Ascending aorta (tissue), 2 donors: ENCODE measurements at regions not wholly inside any gene's neighbourhood (a gene's known extent, or its start where the extent isn't known, plus 50 kb on each side); places are given as distances from the start of the nearest gene placed in this dataset.

Experiments used
- DNase-seq, 2 donors: peaks; one replicate each; pipeline ENCODE4 v3.0.0-alpha.2; 2019; ENCODE audit warnings: low spot score in 2 of 2
- H3K27ac ChIP-seq, 2 donors: fragments of 200-600 bp; sonication (generic); one replicate each; pipeline ENCODE4 v1.5.1; 2016 to 2017; ENCODE audit warnings: mild to moderate bottlenecking in 1 of 2
- H3K27me3 ChIP-seq: fragments of 200-600 bp; sonication (generic); one replicate; pipeline ENCODE4 v1.5.1; 2017
- H3K36me3 ChIP-seq, 2 donors: fragments of 200-600 bp; sonication (generic); one replicate each; pipeline ENCODE4 v1.5.1; 2016
- H3K4me1 ChIP-seq, 2 donors: fragments of 200-600 bp; sonication (generic); one replicate each; pipeline ENCODE4 v1.5.1; 2016 to 2017; ENCODE audit warnings: mild to moderate bottlenecking in 1 of 2
- H3K4me3 ChIP-seq, 2 donors: fragments of 200-600 bp; sonication (generic); one replicate each; pipeline ENCODE4 v1.5.1; 2016 to 2017; ENCODE audit warnings: mild to moderate bottlenecking in 1 of 2
- H3K9me3 ChIP-seq, 2 donors: fragments of 200-600 bp; sonication (generic); one replicate each; pipeline ENCODE4 v1.5.1; 2016
- CTCF ChIP-seq, 3 experiments: fragments of 200-600 bp in 2 of 3; fragments of 450-650 bp in 1 of 3; sonication (generic) in 2 of 3; IDR thresholded peaks; one replicate each; pipeline ENCODE4 v1.5.1; 2016 to 2019; ENCODE audit warnings: antibody characterized with exemption in 3 of 3, mild to moderate bottlenecking in 1 of 3, moderate library complexity in 1 of 3
- intact Hi-C: fragments of 100-400 bp; cut with DNase I; formaldehyde crosslinking; loops from one replicate; pipeline ENCODE4 v1.15.1; 2023

- DNase-seq: no peak
- no peak for TF ChIP-seq CTCF (IDR thresholded peaks at IDR 0.05)
- Histone ChIP-seq H3K4me1 (peaks cover 0 to 2% of the 10 kb centered on the region in 2 donors), H3K9me3 (no peaks in the 10 kb centered on the region), H3K36me3 (no peaks in the 10 kb centered on the region), H3K27me3 (no peaks in the 10 kb centered on the region), H3K27ac (no peak overlapping the region), H3K4me3 (no peak overlapping the region)
- intact Hi-C loops: no loop called here
These were observed 156.4 kb upstream of the MDFIC start for GRCh38 chr7:114765331-114766040.

GRCh38 chr7:114766041-114766356, 155.9 kb upstream of the MDFIC start:
- TF ChIP-seq CTCF (IDR thresholded peaks at IDR 0.05): no peak
- H3K9me3 ChIP-seq: no peaks in the 10 kb centered on the region
- H3K4me1 ChIP-seq: peaks cover 0 to 2% of the 10 kb centered on the region in 2 donors
- no peaks in the 10 kb centered on the region for H3K27me3 ChIP-seq
- intact Hi-C loops: no loop called here
- H3K4me3 ChIP-seq: no peak overlapping the region
- no peak overlapping the region for H3K27ac ChIP-seq
- no peak for DNase-seq
- no peaks in the 10 kb centered on the region for H3K36me3 ChIP-seq

- Histone ChIP-seq H3K4me1 (no peaks in the 10 kb centered on the region), H3K9me3 (no peaks in the 10 kb centered on the region), H3K27me3 (no peaks in the 10 kb centered on the region), H3K4me3 (no peak overlapping the region), H3K27ac (no peak overlapping the region), H3K36me3 (no peaks in the 10 kb centered on the region)
- TF ChIP-seq CTCF (IDR thresholded peaks at IDR 0.05): no peak
- intact Hi-C loops: no loop called here
- DNase-seq: no peak
These were observed 144.6 kb upstream of the MDFIC start for GRCh38 chr7:114777288-114777687.

- no peak for DNase-seq
- intact Hi-C loops: no loop called here
- Histone ChIP-seq H3K27me3 (no peaks in the 10 kb centered on the region), H3K9me3 (no peaks in the 10 kb centered on the region), H3K4me3 (no peak overlapping the region), H3K27ac (no peak overlapping the region), H3K4me1 (no peaks in the 10 kb centered on the region), H3K36me3 (no peaks in the 10 kb centered on the region)
- no peak for TF ChIP-seq CTCF (IDR thresholded peaks at IDR 0.05)
These were observed 138.4 kb upstream of the MDFIC start for GRCh38 chr7:114783508-114783907.

GRCh38 chr7:114784177-114784576, 137.7 kb upstream of the MDFIC start:
- intact Hi-C loops: no loop called here
- no peaks in the 10 kb centered on the region for H3K4me1 ChIP-seq

More at GRCh38 chr7:114784177-114784576, 137.7 kb upstream of the MDFIC start:
- H3K36me3 ChIP-seq: no peaks in the 10 kb centered on the region
- H3K9me3 ChIP-seq: no peaks in the 10 kb centered on the region
- no peak for TF ChIP-seq CTCF (IDR thresholded peaks at IDR 0.05)
- no peaks in the 10 kb centered on the region for H3K27me3 ChIP-seq
- no peak overlapping the region for H3K4me3 ChIP-seq
- no peak for DNase-seq
- H3K27ac ChIP-seq: no peak overlapping the region
